DMS 273 (cell line): ENCODE measurements at regions not wholly inside any gene's neighbourhood (a gene's known extent, or its start where the extent isn't known, plus 50 kb on each side); places are given as distances from the start of the nearest gene placed in this dataset.
A peak's percentile ranks its signal among the peaks of the same experiment; 100 is the strongest.

Source experiments
- DNase-seq: peaks from one replicate; lab custom pipeline; 2025; ENCODE audit not compliant: unreplicated experiment; lab: John Stamatoyannopoulos, UW

DNA sequence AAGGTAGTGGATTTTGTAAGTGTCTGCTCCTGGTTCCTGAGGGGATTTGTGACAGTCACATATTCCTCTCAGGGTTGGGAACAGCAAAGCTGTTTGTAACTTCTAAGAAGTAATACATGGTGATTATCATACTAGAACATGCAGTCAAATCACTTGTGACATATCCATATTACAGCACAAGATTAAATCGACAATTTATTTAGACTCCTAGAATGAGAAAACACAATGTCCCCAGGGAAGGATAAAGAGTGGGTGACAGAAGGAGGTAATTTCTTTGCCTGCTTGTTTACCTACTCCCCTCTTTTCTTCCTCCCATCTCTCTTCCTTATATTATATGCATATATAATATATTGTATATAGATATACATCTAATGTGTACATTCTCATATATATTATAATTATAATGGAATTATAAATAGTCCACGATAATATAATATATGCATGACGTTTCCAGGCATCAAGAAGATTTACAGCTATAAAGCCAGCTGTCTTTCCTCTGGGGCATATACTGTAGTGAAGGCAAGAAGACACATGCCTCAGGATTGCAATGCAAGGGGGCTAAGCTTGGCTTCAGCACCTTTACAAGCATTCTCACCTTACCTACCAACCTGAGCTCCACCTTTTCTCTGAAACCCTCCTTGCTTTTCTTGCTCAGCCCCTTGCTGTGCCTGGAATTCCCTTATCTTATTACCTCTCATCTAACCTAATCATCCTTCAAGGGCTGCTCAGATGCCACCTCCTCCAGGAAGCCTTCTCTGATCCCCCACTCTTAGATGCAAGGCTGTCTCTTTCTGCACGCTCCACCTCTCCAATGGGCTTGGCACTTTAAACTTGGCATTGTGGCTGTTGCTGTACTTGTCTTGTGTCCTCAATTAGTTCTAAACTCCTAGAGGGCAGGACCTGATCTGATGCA, 73.1 kb upstream of the PIAS1 start:
- DNase-seq, result peak; percentile 26

DNA sequence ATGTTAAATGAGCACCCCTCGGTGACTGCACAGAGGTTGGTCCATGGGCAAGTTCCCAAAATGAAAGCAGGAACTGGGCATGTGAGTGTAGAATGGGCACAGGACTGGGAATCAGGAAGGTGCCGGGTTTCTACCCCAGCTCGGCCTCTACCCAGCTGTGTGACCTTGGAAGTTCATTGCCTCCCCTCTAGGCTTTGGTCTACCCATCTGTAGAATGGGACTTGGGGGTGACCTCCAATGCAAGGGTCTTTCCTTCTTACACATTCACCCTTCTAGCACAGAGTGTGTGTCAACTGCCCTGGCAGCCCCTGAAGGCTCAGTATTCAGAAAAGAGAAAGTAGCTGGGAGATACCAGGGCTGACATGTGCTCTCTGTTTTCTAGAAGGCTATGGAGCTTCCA, 72.3 kb upstream of the PIAS1 start:
- no peak for DNase-seq

DNA sequence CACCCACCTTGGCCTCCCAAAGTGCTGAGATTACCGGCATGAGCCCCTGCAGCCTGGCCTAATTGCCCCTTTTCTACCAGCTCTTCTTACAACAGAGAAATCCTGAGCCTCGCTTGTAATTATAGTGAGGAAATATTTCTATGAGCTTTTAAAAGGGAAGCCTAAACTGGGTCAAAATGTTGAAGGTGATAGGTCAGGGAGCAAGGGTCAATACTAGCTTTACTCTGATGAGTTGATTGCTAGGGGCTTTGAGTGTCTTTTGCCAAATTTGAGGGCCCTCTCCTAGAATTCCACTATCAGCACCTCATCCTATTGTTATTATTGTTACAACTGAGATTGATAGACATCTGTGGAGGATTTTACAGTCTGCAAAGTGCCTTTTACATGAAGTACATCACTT, 62.4 kb upstream of the PIAS1 start:
- DNase-seq, result no peak

DNA sequence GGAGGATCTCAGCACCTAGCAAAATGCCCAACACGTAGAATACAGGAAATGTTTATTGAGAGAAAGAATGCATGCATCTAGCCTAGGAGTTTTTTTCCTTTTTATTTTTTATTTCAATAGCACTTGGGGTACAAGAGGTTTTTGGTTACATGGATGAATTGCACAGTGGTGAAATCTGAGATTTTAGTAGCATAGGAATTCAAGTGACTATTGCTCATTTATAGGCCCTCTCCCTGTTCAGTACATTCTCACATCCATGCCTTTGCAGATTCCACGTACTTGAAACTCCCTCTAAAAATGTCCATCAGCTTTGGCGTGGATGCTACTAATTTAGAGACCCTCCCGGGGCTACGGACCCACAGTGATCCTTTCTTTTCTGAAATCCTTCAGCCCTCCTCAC, 61.7 kb upstream of the PIAS1 start:
- DNase-seq, result no peak

DNA sequence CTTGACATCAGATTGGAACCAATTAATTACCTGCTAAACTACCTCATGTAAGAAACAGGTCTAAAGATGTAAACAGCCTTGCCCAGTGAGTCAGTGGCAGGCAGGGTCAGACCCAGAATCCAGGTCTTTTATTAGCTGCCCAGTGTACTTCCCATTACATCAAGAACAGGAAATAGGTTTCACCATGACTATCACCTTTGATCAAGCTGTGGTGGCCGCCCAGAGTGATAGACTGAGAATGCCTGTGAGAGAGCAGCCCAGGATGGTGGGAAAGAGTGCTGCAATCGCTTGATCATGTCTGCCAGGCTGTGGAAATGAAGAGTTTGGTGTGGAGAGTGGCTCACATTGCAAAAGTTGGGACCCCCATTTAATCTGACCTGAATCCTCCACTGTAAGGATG, 61.3 kb upstream of the PIAS1 start:
- DNase-seq, result no peak

DNA sequence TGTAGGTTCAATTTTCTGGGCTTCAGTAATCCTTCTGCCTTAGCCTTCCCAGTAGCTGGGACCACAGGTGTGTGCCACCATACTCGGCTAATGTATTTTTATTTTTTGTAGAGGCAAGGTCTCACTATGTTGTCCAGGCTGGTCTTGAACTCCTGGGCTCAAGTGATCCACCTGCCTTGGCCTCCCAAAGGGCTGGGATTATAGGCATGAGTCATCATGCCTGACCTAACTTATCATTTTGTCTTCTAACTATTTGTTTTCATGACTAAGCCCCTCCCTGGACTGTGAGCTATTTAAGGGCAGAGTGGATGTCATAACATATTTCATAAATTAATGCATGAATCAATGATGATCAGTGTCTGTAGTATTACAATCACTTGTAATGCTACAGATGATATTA, 56.1 kb upstream of the PIAS1 start:
- DNase-seq, result no peak

DNA sequence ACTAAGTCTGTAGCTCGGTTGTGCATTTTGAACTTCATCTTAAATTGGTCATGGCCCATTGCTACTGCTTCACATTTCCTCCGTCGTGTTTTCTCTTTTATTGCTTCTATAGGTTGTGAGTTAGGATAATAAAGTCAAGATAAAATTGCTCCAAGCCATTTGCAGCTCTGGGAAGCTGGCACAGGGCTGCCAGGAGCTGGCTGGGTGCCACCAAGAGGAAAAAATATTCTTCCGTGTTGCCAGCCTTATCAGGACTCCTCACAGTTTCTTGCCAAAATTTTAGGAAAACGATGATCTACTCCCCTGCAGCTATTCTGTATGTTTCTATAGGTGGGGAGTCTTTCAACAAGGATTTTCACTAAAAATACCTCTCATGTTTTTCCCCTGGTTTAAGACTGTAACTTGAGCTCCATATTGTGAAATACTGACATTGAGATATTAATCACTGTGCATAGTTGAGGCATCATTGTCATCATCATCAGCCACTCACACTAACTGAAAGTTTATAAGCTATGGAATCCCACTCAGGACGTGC, 55.4 kb upstream of the PIAS1 start:
- peak; percentile 43 for DNase-seq

DNA sequence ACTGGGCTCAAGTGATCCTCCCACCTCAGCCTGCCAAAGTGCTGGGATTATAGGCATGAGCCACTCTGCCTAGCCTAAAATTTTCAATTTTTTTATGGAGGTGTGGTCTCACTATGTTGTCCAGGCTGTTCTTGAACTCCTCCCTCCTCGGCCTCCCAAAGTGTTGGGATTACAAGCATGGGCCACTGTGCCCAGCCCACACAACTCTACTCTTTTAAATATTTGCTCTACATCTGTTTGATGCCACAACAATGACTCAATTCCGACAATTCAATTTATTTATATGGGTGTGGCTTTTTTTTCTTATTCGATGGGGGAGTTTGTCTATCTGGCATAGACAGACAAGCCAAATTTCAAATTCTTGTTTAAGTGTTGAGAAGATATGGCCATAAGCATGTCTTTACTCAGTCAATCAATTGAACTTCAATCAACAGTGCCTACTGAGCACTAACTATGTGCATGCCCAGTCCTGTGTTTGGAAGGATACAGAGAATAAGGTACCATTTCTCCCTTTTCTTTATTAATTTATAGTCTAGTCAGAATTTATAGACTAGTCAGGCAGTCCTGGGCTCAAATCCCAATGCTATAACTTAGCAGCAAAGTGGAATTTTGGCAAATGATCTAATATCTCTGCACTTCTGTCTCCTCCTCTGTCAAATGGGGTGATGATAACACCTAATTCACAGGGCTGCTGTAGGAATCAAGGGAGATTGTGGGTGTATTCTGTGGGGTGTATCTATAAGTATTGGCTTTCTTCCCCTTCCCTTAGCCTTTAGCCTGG, 54.6 kb upstream of the PIAS1 start:
- no peak for DNase-seq

DNA sequence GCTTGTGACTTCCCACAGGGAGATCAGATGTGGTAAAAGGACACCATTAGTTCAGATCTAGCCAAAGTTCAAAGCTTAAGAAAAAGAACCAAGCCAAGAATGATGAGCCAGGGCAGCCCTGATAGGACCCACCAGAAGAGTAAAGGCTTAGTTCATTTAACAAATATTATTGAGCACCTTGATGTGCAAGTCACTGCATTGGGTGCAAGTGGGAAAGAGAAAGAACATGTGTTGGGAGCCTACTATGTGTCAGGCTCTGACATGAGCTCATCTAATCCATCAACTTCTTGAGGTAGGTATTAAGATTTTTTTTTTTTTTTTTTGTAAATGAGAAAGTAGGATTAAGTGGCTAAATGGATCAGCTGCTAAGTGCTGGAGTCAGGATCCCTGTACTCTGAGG, 53.4 kb upstream of the PIAS1 start:
- no peak for DNase-seq

DNA sequence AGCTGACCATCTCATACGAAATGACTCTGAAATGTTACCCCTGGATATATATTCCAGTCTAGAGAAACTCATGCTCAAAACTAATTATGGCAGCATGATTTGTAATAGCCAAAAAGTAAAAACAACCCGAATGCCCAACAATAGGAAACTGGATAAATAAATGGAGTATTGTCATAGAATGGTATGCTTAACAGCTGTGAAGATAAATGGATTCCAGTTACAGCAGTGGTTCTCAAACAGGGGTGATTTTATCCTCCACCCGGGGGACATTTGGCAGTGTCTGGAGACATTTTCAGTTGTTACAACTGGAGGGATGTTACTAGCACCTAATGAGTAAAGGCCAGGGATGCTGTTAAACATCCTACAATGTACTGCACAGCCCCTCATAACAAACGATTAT, 52.3 kb upstream of the PIAS1 start:
- DNase-seq, result no peak

DNA sequence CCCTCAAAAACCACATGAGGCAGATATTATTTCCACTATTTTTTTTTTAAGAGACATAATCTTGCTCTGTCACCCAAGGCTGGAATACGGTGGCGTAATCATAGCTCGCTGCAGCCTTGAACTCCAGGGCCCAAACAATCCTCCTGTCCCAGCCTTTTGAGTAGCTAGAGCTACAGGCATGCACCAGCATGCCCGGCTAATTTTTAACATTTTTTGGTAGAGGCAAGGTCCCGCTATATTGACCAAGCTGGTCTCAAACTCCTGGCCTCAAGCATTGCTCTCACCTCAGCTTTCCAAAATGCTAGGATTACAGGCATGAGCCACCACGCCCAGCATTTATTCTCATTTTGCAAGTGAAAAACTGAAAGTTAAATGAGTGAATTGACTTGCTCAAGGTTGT, 50.8 kb upstream of the PIAS1 start:
- DNase-seq, result no peak
